ENCODE measurements at regions not wholly inside any gene's neighbourhood (a gene's known extent, or its start where the extent isn't known, plus 50 kb on each side); places are given as distances from the start of the nearest gene placed in this dataset.

- H3K4me1 Mint-ChIP-seq, result peaks cover 4% of the 10 kb centered on the region
- Histone ChIP-seq H3K4me1 (ENCODE audit: control insufficient read depth, insufficient read depth, low read length) (no peaks in the 10 kb centered on the region), H3K9ac (ENCODE audit: extremely low read depth, low read length, poor library complexity, severe bottlenecking) (no peak overlapping the region), H3K4me3 (ENCODE audit: low read length) (no peak overlapping the region), H3K36me3 (ENCODE audit: control insufficient read depth, insufficient read depth, low read length) (no peaks in the 10 kb centered on the region), H3K27ac (ENCODE audit: low read depth, low read length) (no peak overlapping the region), H3K9me3 (ENCODE audit: control insufficient read depth, low read length) (peaks cover 3% of the 10 kb centered on the region), H3K27me3 (ENCODE audit: control insufficient read depth, insufficient read depth, low read length, poor library complexity, severe bottlenecking) (peaks cover 11% of the 10 kb centered on the region)
- no peak overlapping the region for H3K4me3 Mint-ChIP-seq
- H3K36me3 Mint-ChIP-seq (ENCODE audit: low read depth), result no peaks in the 10 kb centered on the region
- no CpG with 5 or more reads among the region's 1 CpG for WGBS, 2 experiments (ENCODE audit: insufficient coverage in 1 of 2, insufficient read length in 1 of 2)
- H3K27me3 Mint-ChIP-seq (ENCODE audit: insufficient read depth), result peaks cover 19% of the 10 kb centered on the region
- no peaks in the 10 kb centered on the region for H3K9me3 Mint-ChIP-seq
- DNase-seq, result no peak
- TF ChIP-seq CTCF (conservative IDR thresholded peaks at IDR 0.05), result no peak
- no peak overlapping the region for H3K27ac Mint-ChIP-seq
These were observed 535.4 kb downstream of the DOK5 start for GRCh38 chr20:55010761-55011160.

- Mint-ChIP-seq H3K27ac (no peak overlapping the region), H3K4me1 (peaks cover 4% of the 10 kb centered on the region), H3K36me3 (ENCODE audit: low read depth) (no peaks in the 10 kb centered on the region), H3K4me3 (no peak overlapping the region), H3K27me3 (ENCODE audit: insufficient read depth) (peaks cover 19% of the 10 kb centered on the region), H3K9me3 (no peaks in the 10 kb centered on the region)
- Histone ChIP-seq H3K4me3 (ENCODE audit: low read length) (no peak overlapping the region), H3K4me1 (ENCODE audit: control insufficient read depth, insufficient read depth, low read length) (no peaks in the 10 kb centered on the region), H3K9me3 (ENCODE audit: control insufficient read depth, low read length) (peaks cover 3% of the 10 kb centered on the region), H3K36me3 (ENCODE audit: control insufficient read depth, insufficient read depth, low read length) (no peaks in the 10 kb centered on the region), H3K9ac (ENCODE audit: extremely low read depth, low read length, poor library complexity, severe bottlenecking) (no peak overlapping the region), H3K27me3 (ENCODE audit: control insufficient read depth, insufficient read depth, low read length, poor library complexity, severe bottlenecking) (peaks cover 11% of the 10 kb centered on the region), H3K27ac (ENCODE audit: low read depth, low read length) (no peak overlapping the region)
- no peak for DNase-seq
- WGBS, 2 experiments (ENCODE audit: insufficient coverage in 1 of 2, insufficient read length in 1 of 2), result 80 to 82% methylated on average over 1 to 2 of the region's 2 CpGs
- no peak for TF ChIP-seq CTCF (conservative IDR thresholded peaks at IDR 0.05)
These were observed 533.7 kb downstream of the DOK5 start for GRCh38 chr20:55009066-55009465.

GRCh38 chr20:55004044-55004443 is 528.7 kb downstream of the DOK5 start:
- Mint-ChIP-seq H3K4me1 (peaks cover 4% of the 10 kb centered on the region), H3K27me3 (ENCODE audit: insufficient read depth) (peaks cover 48% of the 10 kb centered on the region), H3K9me3 (peaks cover 3% of the 10 kb centered on the region), H3K36me3 (ENCODE audit: low read depth) (no peaks in the 10 kb centered on the region), H3K27ac (no peak overlapping the region), H3K4me3 (no peak overlapping the region)
- Histone ChIP-seq H3K4me1 (ENCODE audit: control insufficient read depth, insufficient read depth, low read length) (no peaks in the 10 kb centered on the region), H3K27me3 (ENCODE audit: control insufficient read depth, insufficient read depth, low read length, poor library complexity, severe bottlenecking) (peaks cover 38% of the 10 kb centered on the region), H3K9me3 (ENCODE audit: control insufficient read depth, low read length) (peaks cover 27% of the 10 kb centered on the region), H3K36me3 (ENCODE audit: control insufficient read depth, insufficient read depth, low read length) (no peaks in the 10 kb centered on the region), H3K27ac (ENCODE audit: low read depth, low read length) (no peak overlapping the region), H3K4me3 (ENCODE audit: low read length) (no peak overlapping the region), H3K9ac (ENCODE audit: extremely low read depth, low read length, poor library complexity, severe bottlenecking) (no peak overlapping the region)
- no peak for DNase-seq
- peak; percentile 38 for TF ChIP-seq CTCF (conservative IDR thresholded peaks at IDR 0.05)
- WGBS, 2 experiments (ENCODE audit: insufficient coverage in 1 of 2, insufficient read length in 1 of 2), result 68 to 86% methylated on average over 3 of the region's 3 CpGs

Data from endodermal cell (in vitro differentiated cells).